GM18870 (cell line): ENCODE measurements at regions not wholly inside any gene's neighbourhood (a gene's known extent, or its start where the extent isn't known, plus 50 kb on each side); places are given as distances from the start of the nearest gene placed in this dataset.

Source experiments
- ATAC-seq: cut with Tn5 transposase; IDR thresholded peaks from one replicate; pipeline ENCODE4 v1.9.1; 2021; ENCODE audit warnings: moderate library complexity; ENCODE audit not compliant: unreplicated experiment

GRCh38 chr14:53896726-53897125 lies 59.9 kb downstream of the BMP4 start:
- ATAC-seq, result no peak

- ATAC-seq, result peak; percentile 95
Measured at GRCh38 chr14:53894456-53894855, 62.2 kb downstream of the BMP4 start.

- ATAC-seq, result no peak
Measured at GRCh38 chr14:53893374-53893773, 63.3 kb downstream of the BMP4 start.

- no peak for ATAC-seq
Measured at GRCh38 chr14:53890611-53891101, 66.0 kb downstream of the BMP4 start.

- ATAC-seq, result no peak
Measured at GRCh38 chr14:53888535-53889386, 67.9 kb downstream of the BMP4 start.

- no peak for ATAC-seq
Measured at GRCh38 chr14:53885136-53885640, 71.4 kb downstream of the BMP4 start.

- no peak for ATAC-seq
Measured at GRCh38 chr14:53884601-53885000, 72.0 kb downstream of the BMP4 start.

GRCh38 chr14:53883739-53884138 lies 72.9 kb downstream of the BMP4 start:
- ATAC-seq, result no peak

- no peak for ATAC-seq
Measured at GRCh38 chr14:53882684-53883083, 73.9 kb downstream of the BMP4 start.

GRCh38 chr14:53881921-53882320 lies 74.7 kb downstream of the BMP4 start:
- no peak for ATAC-seq

- no peak for ATAC-seq
Measured at GRCh38 chr14:53881161-53881871, 75.3 kb downstream of the BMP4 start.

GRCh38 chr14:53880761-53881160 lies 75.9 kb downstream of the BMP4 start:
- ATAC-seq, result no peak

GRCh38 chr14:53879747-53880146 lies 76.9 kb downstream of the BMP4 start:
- ATAC-seq, result no peak

GRCh38 chr14:53879022-53879686 lies 77.5 kb downstream of the BMP4 start:
- ATAC-seq, result no peak

GRCh38 chr14:53875324-53875897 lies 81.2 kb downstream of the BMP4 start:
- ATAC-seq, result no peak

- ATAC-seq, result no peak
Measured at GRCh38 chr14:53874704-53875103, 81.9 kb downstream of the BMP4 start.

GRCh38 chr14:53872681-53873089 lies 83.9 kb downstream of the BMP4 start:
- ATAC-seq, result no peak

GRCh38 chr14:53871951-53872350 lies 84.7 kb downstream of the BMP4 start:
- no peak for ATAC-seq

GRCh38 chr14:53871011-53871410 lies 85.6 kb downstream of the BMP4 start:
- no peak for ATAC-seq

- ATAC-seq, result no peak
Measured at GRCh38 chr14:53865711-53866110, 90.9 kb downstream of the BMP4 start.

- ATAC-seq, result no peak
Measured at GRCh38 chr14:53861781-53862180, 94.8 kb downstream of the BMP4 start.
